ENCODE measurements at regions not wholly inside any gene's neighbourhood (a gene's known extent, or its start where the extent isn't known, plus 50 kb on each side); places are given as distances from the start of the nearest gene placed in this dataset.

DNA sequence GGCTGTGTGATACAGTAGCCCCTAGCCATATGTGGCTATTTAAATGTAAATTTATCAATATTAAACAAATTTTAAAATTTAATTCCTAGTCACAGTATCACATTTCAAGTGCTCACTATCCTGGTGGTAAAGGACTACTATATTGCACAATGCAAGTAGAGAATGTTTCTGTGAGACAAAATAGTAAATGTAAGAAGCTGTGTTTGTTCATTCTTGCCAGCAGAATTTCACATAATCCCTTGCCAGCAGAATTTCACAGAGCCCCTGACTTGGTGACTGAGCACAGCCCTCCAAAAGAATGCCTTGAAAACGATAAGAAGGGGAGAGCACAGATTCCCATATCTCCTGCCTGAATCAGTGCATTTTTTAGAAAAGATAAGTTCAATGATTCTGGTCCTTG lies 75.9 kb upstream of the SELENOP start:
- Histone ChIP-seq H3K9me3 (no peaks in the 10 kb centered on the region), H3K4me3 (no peak overlapping the region), H3K27ac (no peak overlapping the region), H3K36me3 (no peaks in the 10 kb centered on the region), H3K27me3 (no peaks in the 10 kb centered on the region), H3K4me1 (no peaks in the 10 kb centered on the region)
- TF ChIP-seq, protein P1, sequence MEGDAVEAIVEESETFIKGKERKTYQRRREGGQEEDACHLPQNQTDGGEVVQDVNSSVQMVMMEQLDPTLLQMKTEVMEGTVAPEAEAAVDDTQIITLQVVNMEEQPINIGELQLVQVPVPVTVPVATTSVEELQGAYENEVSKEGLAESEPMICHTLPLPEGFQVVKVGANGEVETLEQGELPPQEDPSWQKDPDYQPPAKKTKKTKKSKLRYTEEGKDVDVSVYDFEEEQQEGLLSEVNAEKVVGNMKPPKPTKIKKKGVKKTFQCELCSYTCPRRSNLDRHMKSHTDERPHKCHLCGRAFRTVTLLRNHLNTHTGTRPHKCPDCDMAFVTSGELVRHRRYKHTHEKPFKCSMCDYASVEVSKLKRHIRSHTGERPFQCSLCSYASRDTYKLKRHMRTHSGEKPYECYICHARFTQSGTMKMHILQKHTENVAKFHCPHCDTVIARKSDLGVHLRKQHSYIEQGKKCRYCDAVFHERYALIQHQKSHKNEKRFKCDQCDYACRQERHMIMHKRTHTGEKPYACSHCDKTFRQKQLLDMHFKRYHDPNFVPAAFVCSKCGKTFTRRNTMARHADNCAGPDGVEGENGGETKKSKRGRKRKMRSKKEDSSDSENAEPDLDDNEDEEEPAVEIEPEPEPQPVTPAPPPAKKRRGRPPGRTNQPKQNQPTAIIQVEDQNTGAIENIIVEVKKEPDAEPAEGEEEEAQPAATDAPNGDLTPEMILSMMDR (IDR thresholded peaks at IDR 0.05): no peak
- DNase-seq: no peak
- intact Hi-C loops (cut with DNase I; ENCODE audit: low total_unique reads): no loop called here

- Histone ChIP-seq H3K36me3 (no peaks in the 10 kb centered on the region), H3K27me3 (no peaks in the 10 kb centered on the region), H3K4me1 (no peaks in the 10 kb centered on the region), H3K27ac (no peak overlapping the region), H3K4me3 (no peak overlapping the region), H3K9me3 (no peaks in the 10 kb centered on the region)
- TF ChIP-seq, protein P1 (IDR thresholded peaks at IDR 0.05): no peak
- intact Hi-C loops (cut with DNase I; ENCODE audit: low total_unique reads): no loop called here
- DNase-seq: peak in 1 of 2 donors; percentile 35
Observed at GRCh38 chr5:42887097-42887496, 75.4 kb upstream of the SELENOP start.

DNA sequence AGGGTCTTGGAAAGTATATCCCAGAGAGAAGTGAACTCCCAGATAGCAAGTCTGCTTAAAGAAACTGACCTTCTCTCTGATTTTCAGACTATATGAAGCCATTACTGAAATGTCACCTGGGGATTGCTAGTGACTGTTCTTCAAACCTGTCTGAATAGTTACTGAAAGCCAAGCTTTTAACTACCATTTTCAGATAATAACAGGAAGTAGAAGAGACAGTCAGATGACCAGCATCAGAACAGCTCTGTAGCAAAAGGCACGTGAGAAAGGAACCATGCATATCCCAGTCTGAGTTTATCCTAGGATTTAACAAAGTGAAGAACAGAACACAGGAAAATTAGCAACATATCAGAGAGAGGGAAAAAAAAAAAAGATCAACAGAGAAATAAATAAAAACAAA lies 74.9 kb upstream of the SELENOP start:
- Histone ChIP-seq H3K36me3 (no peaks in the 10 kb centered on the region), H3K4me1 (no peaks in the 10 kb centered on the region), H3K4me3 (no peak overlapping the region), H3K27ac (no peak overlapping the region), H3K27me3 (no peaks in the 10 kb centered on the region), H3K9me3 (no peaks in the 10 kb centered on the region)
- DNase-seq: no peak
- TF ChIP-seq, protein P1 (IDR thresholded peaks at IDR 0.05): no peak
- intact Hi-C loops (cut with DNase I; ENCODE audit: low total_unique reads): no loop called here

GRCh38 chr5:42884326-42884725 lies 72.6 kb upstream of the SELENOP start:
- no peak for DNase-seq
- intact Hi-C loops (cut with DNase I; ENCODE audit: low total_unique reads): no loop called here
- Histone ChIP-seq H3K27ac (no peak overlapping the region), H3K27me3 (no peaks in the 10 kb centered on the region), H3K4me3 (no peak overlapping the region), H3K9me3 (no peaks in the 10 kb centered on the region), H3K4me1 (no peaks in the 10 kb centered on the region), H3K36me3 (no peaks in the 10 kb centered on the region)
- TF ChIP-seq, protein P1 (IDR thresholded peaks at IDR 0.05): no peak

GRCh38 chr5:42881416-42882117 lies 69.9 kb upstream of the SELENOP start:
- no peak overlapping the region for H3K27ac ChIP-seq

More at GRCh38 chr5:42881416-42882117, 69.9 kb upstream of the SELENOP start:
- intact Hi-C loops (cut with DNase I; ENCODE audit: low total_unique reads): no loop called here
- TF ChIP-seq, protein P1 (IDR thresholded peaks at IDR 0.05): no peak
- no peaks in the 10 kb centered on the region for H3K27me3 ChIP-seq
- no peaks in the 10 kb centered on the region for H3K36me3 ChIP-seq
- DNase-seq: no peak
- H3K4me1 ChIP-seq: no peaks in the 10 kb centered on the region
- no peaks in the 10 kb centered on the region for H3K9me3 ChIP-seq
- H3K4me3 ChIP-seq: no peak overlapping the region

All from tibial artery (tissue), 4 donors.